Gastroesophageal sphincter (tissue), 4 donors: ENCODE measurements at regions not wholly inside any gene's neighbourhood (a gene's known extent, or its start where the extent isn't known, plus 50 kb on each side); places are given as distances from the start of the nearest gene placed in this dataset.

Experiments
- ATAC-seq: fragments of 150-250 bp; one replicate; pipeline ENCODE4 v1.9.1; 2016; ENCODE audit warnings: mild to moderate bottlenecking, moderate library complexity
- H3K27ac ChIP-seq, 4 donors: fragments of 200-600 bp; sonication (generic) in 3 of 4; 1 replicate in 3 of 4; 2 replicates in 1 of 4; pipeline ENCODE4 v1.5.1; 2016 to 2019
- H3K27me3 ChIP-seq: fragments of 200-600 bp; sonication (generic); one replicate; pipeline ENCODE4 v1.5.1; 2019
- H3K36me3 ChIP-seq, 2 donors: fragments of 200-600 bp; sonication (generic); one replicate each; pipeline ENCODE4 v1.5.1; 2019; ENCODE audit warnings: control low read depth in 1 of 2
- H3K4me1 ChIP-seq, 3 donors: fragments of 200-600 bp; sonication (generic); 1 replicate in 2 of 3; 2 replicates in 1 of 3; pipeline ENCODE4 v1.5.1; 2016 to 2019; ENCODE audit warnings: control low read depth in 2 of 3
- H3K4me3 ChIP-seq, 2 donors: fragments of 200-600 bp; sonication (generic); one replicate each; pipeline ENCODE4 v1.5.1; 2019; ENCODE audit warnings: mild to moderate bottlenecking in 1 of 2, moderate library complexity in 1 of 2
- H3K9me3 ChIP-seq, 3 donors: fragments of 200-600 bp; sonication (generic); one replicate each; pipeline ENCODE4 v1.5.1; 2017 to 2019; ENCODE audit warnings: control low read depth in 2 of 3
- EP300 ChIP-seq: sonication (generic); formaldehyde crosslinking; IDR thresholded peaks from one replicate; pipeline ENCODE4 v1.6.1; 2017; ENCODE audit warnings: antibody characterized with exemption, mild to moderate bottlenecking
- POLR2A ChIP-seq, 2 donors: fragments of 450-650 bp; IDR thresholded peaks; one replicate each; pipeline ENCODE4 v1.6.1; 2017; ENCODE audit warnings: antibody characterized with exemption in 2 of 2, mild to moderate bottlenecking in 2 of 2, moderate library complexity in 1 of 2
- POLR2AphosphoS5 ChIP-seq: sonication (generic); formaldehyde crosslinking; IDR thresholded peaks from one replicate; pipeline ENCODE4 v1.6.1; 2017; ENCODE audit warnings: antibody characterized with exemption
- WGBS, 2 donors: methylation state at CpG; one replicate each; pipeline ENCODE4 v1.1.5; 2018; ENCODE audit warnings: low coverage in 1 of 2; 5-methylcytosine and 5-hydroxymethylcytosine counted together
- TF ChIP-seq, protein P1 (sequence below), 4 experiments: fragments of 200-600 bp in 2 of 4; fragments of 450-650 bp in 2 of 4; sonication (generic) in 1 of 4; IDR thresholded peaks; one replicate each; pipeline ENCODE4 v1.5.1; 2017 to 2019; ENCODE audit warnings: antibody characterized with exemption in 4 of 4, mild to moderate bottlenecking in 2 of 4, moderate library complexity in 2 of 4

DNA sequence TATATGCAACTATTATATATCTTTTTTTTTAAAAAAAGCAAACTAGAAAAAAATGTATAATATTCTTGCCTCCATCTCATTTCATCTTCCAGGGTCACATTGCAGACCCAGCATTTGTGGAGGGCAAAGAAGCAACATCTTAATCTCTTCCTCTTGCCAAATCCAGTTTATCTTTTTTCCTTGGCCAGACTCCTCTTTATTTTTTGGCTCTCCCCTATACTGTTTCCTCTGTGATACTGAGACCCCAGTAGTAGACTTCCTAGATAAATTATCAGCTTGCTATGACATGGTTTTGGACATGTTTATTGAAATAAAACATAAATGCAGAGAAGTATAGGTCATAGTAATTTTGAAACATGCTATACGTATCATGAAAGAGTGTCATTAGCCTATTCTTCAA is 303.8 kb upstream of the DDHD1 start:
- H3K27me3 ChIP-seq = no peaks in the 10 kb centered on the region
- WGBS, 2 donors = 73 to 85% methylated on average over 1 of the region's 1 CpG
- no peak overlapping the region for H3K27ac ChIP-seq

DNA sequence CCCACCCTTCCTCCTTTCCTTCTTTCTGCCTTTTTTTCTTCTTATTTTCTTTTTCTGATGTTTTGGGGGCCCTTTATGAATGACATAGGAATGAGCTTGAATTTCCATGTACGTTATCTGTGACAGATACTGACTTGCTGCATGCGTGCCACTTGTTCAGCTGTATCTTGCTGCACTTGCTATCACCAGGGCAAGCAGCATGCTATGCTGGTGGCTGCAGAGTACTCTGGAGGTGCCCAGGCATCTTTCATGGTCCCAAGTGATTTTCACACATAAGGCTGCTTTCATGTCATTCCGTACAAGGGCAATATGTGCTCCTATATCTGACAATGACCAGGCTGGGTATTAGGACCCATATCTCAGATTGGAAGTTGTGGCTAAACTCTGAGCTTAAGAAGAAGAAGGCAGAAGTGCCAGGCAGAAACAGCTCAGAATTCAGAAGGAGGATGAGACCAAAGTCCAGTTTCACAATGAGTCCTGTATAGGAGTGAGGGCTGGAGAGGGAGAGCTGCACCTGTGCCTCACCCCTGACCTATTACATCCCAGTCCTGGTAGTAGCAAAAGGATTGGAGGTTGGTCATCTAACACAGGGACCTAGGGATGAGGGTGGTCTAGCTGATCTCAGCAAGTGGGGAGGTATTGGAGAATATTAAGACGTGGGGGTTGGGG is 299.0 kb upstream of the DDHD1 start:
- H3K27me3 ChIP-seq = no peaks in the 10 kb centered on the region
- WGBS, 2 donors = 83 to 93% methylated on average over 1 to 3 of the region's 4 CpGs
- H3K9me3 ChIP-seq = no peaks in the 10 kb centered on the region
- no peak overlapping the region for H3K27ac ChIP-seq
- H3K4me1 ChIP-seq = peaks cover 0 to 8% (median 0%) of the 10 kb centered on the region in 3 donors
- H3K36me3 ChIP-seq = no peaks in the 10 kb centered on the region
- ATAC-seq = no peak
- TF ChIP-seq POLR2A (IDR thresholded peaks at IDR 0.05) = no peak
- H3K4me3 ChIP-seq = no peak overlapping the region

More for the DNA sequence above, 303.8 kb upstream of the DDHD1 start:
- no peak overlapping the region for H3K4me3 ChIP-seq
- H3K36me3 ChIP-seq = no peaks in the 10 kb centered on the region
- H3K4me1 ChIP-seq = peaks cover 0 to 9% (median 0%) of the 10 kb centered on the region in 3 donors
- TF ChIP-seq POLR2AphosphoS5 = no peak
- no peak for TF ChIP-seq EP300
- TF ChIP-seq, protein P1, sequence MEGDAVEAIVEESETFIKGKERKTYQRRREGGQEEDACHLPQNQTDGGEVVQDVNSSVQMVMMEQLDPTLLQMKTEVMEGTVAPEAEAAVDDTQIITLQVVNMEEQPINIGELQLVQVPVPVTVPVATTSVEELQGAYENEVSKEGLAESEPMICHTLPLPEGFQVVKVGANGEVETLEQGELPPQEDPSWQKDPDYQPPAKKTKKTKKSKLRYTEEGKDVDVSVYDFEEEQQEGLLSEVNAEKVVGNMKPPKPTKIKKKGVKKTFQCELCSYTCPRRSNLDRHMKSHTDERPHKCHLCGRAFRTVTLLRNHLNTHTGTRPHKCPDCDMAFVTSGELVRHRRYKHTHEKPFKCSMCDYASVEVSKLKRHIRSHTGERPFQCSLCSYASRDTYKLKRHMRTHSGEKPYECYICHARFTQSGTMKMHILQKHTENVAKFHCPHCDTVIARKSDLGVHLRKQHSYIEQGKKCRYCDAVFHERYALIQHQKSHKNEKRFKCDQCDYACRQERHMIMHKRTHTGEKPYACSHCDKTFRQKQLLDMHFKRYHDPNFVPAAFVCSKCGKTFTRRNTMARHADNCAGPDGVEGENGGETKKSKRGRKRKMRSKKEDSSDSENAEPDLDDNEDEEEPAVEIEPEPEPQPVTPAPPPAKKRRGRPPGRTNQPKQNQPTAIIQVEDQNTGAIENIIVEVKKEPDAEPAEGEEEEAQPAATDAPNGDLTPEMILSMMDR (IDR thresholded peaks at IDR 0.05) = no peak
- TF ChIP-seq POLR2A (IDR thresholded peaks at IDR 0.05) = no peak
- no peaks in the 10 kb centered on the region for H3K9me3 ChIP-seq
- no peak for ATAC-seq

DNA sequence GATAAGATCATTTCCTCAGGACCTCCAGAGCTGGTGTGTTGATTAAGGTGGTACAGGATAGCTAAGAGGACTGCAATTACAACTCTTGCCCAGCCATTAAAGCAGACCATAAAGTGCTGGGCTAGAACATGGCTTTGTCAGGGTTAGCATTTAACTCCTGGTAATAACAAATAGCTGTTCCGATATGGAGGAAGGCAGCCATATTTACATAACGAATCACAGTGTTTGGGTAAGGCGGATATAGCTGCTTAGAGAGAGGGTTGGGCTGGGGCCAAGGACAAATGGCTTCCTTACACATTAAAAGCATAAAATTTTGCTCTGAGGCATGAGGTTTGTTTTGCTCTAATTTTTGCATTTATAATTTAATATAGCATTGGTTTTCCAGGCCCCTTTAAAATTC is 297.7 kb upstream of the DDHD1 start:
- 31 to 44% methylated on average over 3 of the region's 3 CpGs for WGBS, 2 donors

DNA sequence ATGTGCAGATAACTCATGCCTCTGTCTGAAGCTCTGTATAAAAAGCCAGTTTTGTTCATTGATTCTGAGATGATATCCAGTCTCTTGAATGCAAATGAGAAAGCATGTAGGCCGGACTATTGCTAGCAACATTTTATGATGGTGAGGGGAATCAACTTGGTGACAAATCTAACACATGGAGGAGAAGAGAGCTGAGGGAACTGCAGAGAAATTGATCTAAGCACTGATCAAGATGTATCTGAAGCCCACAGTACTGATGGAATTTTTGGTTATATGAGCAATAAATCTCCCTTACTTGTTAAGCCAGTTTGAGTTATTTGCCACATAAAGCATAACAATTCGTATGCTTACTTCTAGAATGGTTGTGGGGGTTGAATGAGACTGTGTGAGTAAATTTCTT is 295.6 kb upstream of the DDHD1 start:
- Histone ChIP-seq H3K27me3 (no peaks in the 10 kb centered on the region), H3K36me3 (no peaks in the 10 kb centered on the region), H3K4me1 (peaks cover 0 to 8% (median 0%) of the 10 kb centered on the region in 3 donors), H3K4me3 (no peak overlapping the region), H3K27ac (no peak overlapping the region), H3K9me3 (no peaks in the 10 kb centered on the region)
- TF ChIP-seq, protein P1 (IDR thresholded peaks at IDR 0.05) = no peak
- TF ChIP-seq POLR2A (IDR thresholded peaks at IDR 0.05) (no peak), EP300 (no peak), POLR2AphosphoS5 (no peak)
- WGBS, 2 donors = 100% methylated on average over 1 of the region's 2 CpGs
- no peak for ATAC-seq

More for the DNA sequence above, 297.7 kb upstream of the DDHD1 start:
- Histone ChIP-seq H3K36me3 (no peaks in the 10 kb centered on the region), H3K27ac (no peak overlapping the region), H3K4me1 (peaks cover 0 to 8% (median 0%) of the 10 kb centered on the region in 3 donors), H3K4me3 (no peak overlapping the region), H3K9me3 (no peaks in the 10 kb centered on the region), H3K27me3 (no peaks in the 10 kb centered on the region)
- TF ChIP-seq POLR2A (IDR thresholded peaks at IDR 0.05) (no peak), POLR2AphosphoS5 (no peak), EP300 (no peak)
- TF ChIP-seq, protein P1 (IDR thresholded peaks at IDR 0.05) = no peak
- ATAC-seq = no peak

DNA sequence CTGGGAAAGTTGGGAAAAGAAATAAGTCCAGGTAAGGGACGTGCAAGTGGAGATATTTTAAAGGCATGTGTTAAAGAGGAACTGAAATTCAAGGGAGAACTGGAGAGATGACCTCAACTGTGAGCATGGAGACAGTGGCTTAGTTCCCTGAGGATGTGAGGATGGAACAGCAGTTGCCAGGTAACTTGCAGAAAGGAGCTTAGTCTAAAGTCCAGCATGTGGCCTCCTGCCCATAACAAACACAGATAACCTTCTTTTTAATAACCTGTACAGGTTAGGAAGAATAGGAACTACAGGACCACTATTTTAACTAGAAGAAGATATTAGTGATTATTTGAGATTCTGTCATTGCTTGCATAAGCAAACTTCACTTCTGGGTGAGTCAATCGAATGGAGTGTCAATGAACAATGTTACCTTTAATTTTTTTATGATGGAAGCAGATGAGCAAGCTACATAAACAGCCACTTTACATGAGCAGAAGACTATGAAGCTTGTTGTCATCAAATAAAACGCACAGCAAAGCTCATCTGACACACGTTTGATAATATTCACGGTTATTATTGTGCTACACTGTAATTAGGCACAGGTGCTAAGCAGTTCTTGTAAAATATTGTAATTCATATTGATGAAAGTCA is 291.7 kb upstream of the DDHD1 start:
- H3K4me1 ChIP-seq = no peaks in the 10 kb centered on the region
- WGBS, 2 donors = 94 to 100% methylated on average over 5 of the region's 5 CpGs
- TF ChIP-seq POLR2A (IDR thresholded peaks at IDR 0.05) = no peak
- TF ChIP-seq EP300 = no peak
- no peak for TF ChIP-seq POLR2AphosphoS5
- TF ChIP-seq, protein P1 (IDR thresholded peaks at IDR 0.05) = no peak
- no peak for ATAC-seq
- H3K4me3 ChIP-seq = no peak overlapping the region
- H3K27ac ChIP-seq = no peak overlapping the region
- no peaks in the 10 kb centered on the region for H3K27me3 ChIP-seq
- no peaks in the 10 kb centered on the region for H3K9me3 ChIP-seq
- no peaks in the 10 kb centered on the region for H3K36me3 ChIP-seq
